PC-3 (cell line): ENCODE measurements at regions not wholly inside any gene's neighbourhood (a gene's known extent, or its start where the extent isn't known, plus 50 kb on each side); places are given as distances from the start of the nearest gene placed in this dataset.

Experiments
- EZH2phosphoT487 ChIP-seq: fragments of 300-600 bp; sonication (generic); IDR thresholded peaks from 2 replicates; pipeline ENCODE4 v1.6.1; 2018; ENCODE audit warnings: mild to moderate bottlenecking, antibody characterized with exemption, low read length, borderline replicate concordance
- TF ChIP-seq, protein P1 (sequence below): fragments of 300-600 bp; sonication (generic); conservative IDR thresholded peaks from 2 replicates; pipeline ENCODE4 v1.5.1; 2017; ENCODE audit warnings: antibody characterized with exemption, low read depth, mild to moderate bottlenecking, low read length

DNA sequence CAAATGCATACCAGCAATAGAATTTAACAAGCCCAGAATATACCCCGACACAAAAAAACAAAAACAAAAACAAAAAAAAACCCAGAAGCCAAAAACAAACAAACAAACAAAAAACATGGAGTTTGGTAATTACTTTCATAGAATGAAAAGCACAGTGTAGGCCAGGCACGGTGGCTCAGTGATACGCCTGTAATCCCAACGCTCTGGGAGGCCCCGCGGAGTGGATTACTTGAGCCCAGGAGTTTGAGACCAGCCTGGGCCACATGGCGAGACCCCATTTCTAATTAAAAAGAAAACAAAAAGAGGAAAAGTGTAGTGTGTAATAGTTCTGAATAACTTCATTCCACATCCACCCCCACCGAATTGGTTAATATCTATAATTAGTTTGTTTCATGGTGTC, 1265.7 kb downstream of the NCAM2 start:
- TF ChIP-seq, protein P1, sequence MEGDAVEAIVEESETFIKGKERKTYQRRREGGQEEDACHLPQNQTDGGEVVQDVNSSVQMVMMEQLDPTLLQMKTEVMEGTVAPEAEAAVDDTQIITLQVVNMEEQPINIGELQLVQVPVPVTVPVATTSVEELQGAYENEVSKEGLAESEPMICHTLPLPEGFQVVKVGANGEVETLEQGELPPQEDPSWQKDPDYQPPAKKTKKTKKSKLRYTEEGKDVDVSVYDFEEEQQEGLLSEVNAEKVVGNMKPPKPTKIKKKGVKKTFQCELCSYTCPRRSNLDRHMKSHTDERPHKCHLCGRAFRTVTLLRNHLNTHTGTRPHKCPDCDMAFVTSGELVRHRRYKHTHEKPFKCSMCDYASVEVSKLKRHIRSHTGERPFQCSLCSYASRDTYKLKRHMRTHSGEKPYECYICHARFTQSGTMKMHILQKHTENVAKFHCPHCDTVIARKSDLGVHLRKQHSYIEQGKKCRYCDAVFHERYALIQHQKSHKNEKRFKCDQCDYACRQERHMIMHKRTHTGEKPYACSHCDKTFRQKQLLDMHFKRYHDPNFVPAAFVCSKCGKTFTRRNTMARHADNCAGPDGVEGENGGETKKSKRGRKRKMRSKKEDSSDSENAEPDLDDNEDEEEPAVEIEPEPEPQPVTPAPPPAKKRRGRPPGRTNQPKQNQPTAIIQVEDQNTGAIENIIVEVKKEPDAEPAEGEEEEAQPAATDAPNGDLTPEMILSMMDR: no peak
- no peak for TF ChIP-seq EZH2phosphoT487
